NCI-H82 (cell line): ENCODE measurements at regions not wholly inside any gene's neighbourhood (a gene's known extent, or its start where the extent isn't known, plus 50 kb on each side); places are given as distances from the start of the nearest gene placed in this dataset.

Experiments used
- DNase-seq: peaks from one replicate; lab custom pipeline; 2025; lab: John Stamatoyannopoulos, UW

GRCh38 chr18:60554967-60555366, 182.4 kb upstream of the MC4R start:
- DNase-seq = peak; percentile 78

GRCh38 chr18:60555625-60556024, 183.1 kb upstream of the MC4R start:
- no peak for DNase-seq

GRCh38 chr18:60556326-60556725, 183.8 kb upstream of the MC4R start:
- no peak for DNase-seq

GRCh38 chr18:60560071-60560470, 187.5 kb upstream of the MC4R start:
- no peak for DNase-seq

- no peak for DNase-seq
Measured at GRCh38 chr18:60563082-60563481, 190.5 kb upstream of the MC4R start.

GRCh38 chr18:60568220-60568619, 195.6 kb upstream of the MC4R start:
- DNase-seq = no peak

GRCh38 chr18:60570172-60570571, 197.6 kb upstream of the MC4R start:
- no peak for DNase-seq

- DNase-seq = no peak
Measured at GRCh38 chr18:60577457-60577856, 204.9 kb upstream of the MC4R start.

- DNase-seq = no peak
Measured at GRCh38 chr18:60585670-60586069, 213.1 kb upstream of the MC4R start.

GRCh38 chr18:60593249-60593648, 220.7 kb upstream of the MC4R start:
- peak; percentile 31 for DNase-seq

GRCh38 chr18:60596928-60597327, 224.4 kb upstream of the MC4R start:
- no peak for DNase-seq

- no peak for DNase-seq
Measured at GRCh38 chr18:60599267-60599666, 226.7 kb upstream of the MC4R start.

GRCh38 chr18:60599995-60600394, 227.4 kb upstream of the MC4R start:
- no peak for DNase-seq

- no peak for DNase-seq
Measured at GRCh38 chr18:60601249-60601648, 228.7 kb upstream of the MC4R start.

GRCh38 chr18:60623331-60623730, 250.8 kb upstream of the MC4R start:
- no peak for DNase-seq

GRCh38 chr18:60624207-60624606, 251.6 kb upstream of the MC4R start:
- no peak for DNase-seq

GRCh38 chr18:60639836-60640235, 267.3 kb upstream of the MC4R start:
- no peak for DNase-seq

GRCh38 chr18:60643009-60643408, 270.4 kb upstream of the MC4R start:
- no peak for DNase-seq

- DNase-seq = no peak
Measured at GRCh38 chr18:60646725-60647124, 274.1 kb upstream of the MC4R start.

GRCh38 chr18:60649107-60649506, 276.5 kb upstream of the MC4R start:
- DNase-seq = no peak

GRCh38 chr18:60649842-60650536, 277.4 kb upstream of the MC4R start:
- DNase-seq = no peak

- no peak for DNase-seq
Measured at GRCh38 chr18:60654298-60654697, 281.7 kb upstream of the MC4R start.

- no peak for DNase-seq
Measured at GRCh38 chr18:60656553-60656952, 284.0 kb upstream of the MC4R start.

GRCh38 chr18:60662491-60662890, 289.9 kb upstream of the MC4R start:
- DNase-seq = no peak
